Endothelial cell (in vitro differentiated cells): ENCODE measurements at regions not wholly inside any gene's neighbourhood (a gene's known extent, or its start where the extent isn't known, plus 50 kb on each side); places are given as distances from the start of the nearest gene placed in this dataset.

ENCODE experiments used
- DNase-seq: peaks from one replicate; pipeline ENCODE4 v3.0.0; 2021; ENCODE audit warnings: low spot score
- H3K27ac Mint-ChIP-seq: one replicate; pipeline ENCODE4 v1.8.0; 2021; ENCODE audit warnings: mixed read lengths, inconsistent platforms; ENCODE audit not compliant: unreplicated experiment
- H3K27me3 Mint-ChIP-seq: one replicate; pipeline ENCODE4 v1.8.0; 2021; ENCODE audit warnings: mild to moderate bottlenecking, moderate library complexity, mixed read lengths, inconsistent platforms; ENCODE audit not compliant: unreplicated experiment
- H3K36me3 Mint-ChIP-seq: one replicate; pipeline ENCODE4 v1.8.0; 2021; ENCODE audit warnings: mild to moderate bottlenecking, low read depth, mixed read lengths, inconsistent platforms; ENCODE audit not compliant: unreplicated experiment
- H3K4me1 Mint-ChIP-seq: one replicate; pipeline ENCODE4 v1.8.0; 2021; ENCODE audit warnings: mild to moderate bottlenecking, mixed read lengths, inconsistent platforms; ENCODE audit not compliant: unreplicated experiment
- H3K4me3 Mint-ChIP-seq: one replicate; pipeline ENCODE4 v1.8.0; 2021; ENCODE audit warnings: mild to moderate bottlenecking, mixed read lengths, inconsistent platforms; ENCODE audit not compliant: unreplicated experiment
- H3K9me3 Mint-ChIP-seq: one replicate; pipeline ENCODE4 v1.8.0; 2021; ENCODE audit warnings: mixed read lengths, inconsistent platforms; ENCODE audit not compliant: unreplicated experiment
- TF ChIP-seq, protein P1 (sequence below): fragments of 200-600 bp; sonication (generic); IDR thresholded peaks from one replicate; pipeline ENCODE4 v1.5.0; 2021; ENCODE audit warnings: antibody characterized with exemption; ENCODE audit not compliant: unreplicated experiment

DNA sequence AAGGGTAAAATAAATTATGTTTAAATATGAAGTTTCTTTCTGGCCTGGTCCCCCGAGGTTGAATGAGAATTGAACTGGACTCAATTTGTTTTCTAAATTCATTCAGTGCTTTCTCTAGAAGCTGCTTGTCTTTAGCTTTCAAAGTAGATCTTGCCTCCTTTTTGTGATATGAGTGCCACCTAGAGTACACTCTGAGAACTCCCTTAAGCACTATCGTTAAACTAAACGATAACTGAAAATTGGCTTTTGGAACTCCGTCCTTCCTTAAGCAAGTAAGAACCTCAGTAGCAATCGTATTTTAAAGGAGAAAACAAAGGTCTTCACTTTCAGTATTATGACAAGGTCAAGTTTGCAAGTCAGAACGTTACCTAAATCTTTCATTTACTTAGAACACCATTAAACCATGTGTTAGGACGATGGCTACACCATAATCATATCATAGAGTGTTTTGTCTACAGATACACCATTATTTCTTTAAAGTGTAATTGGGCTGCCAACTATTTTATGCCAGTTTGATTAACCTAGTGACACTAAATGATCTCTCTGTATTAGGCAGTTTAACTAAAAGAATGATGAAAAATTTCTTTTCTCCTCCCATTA lies 364.8 kb downstream of the SNAPC1 start:
- peak; percentile 19 for DNase-seq
- Mint-ChIP-seq H3K27ac (no peak overlapping the region), H3K4me3 (no peak overlapping the region), H3K9me3 (no peaks in the 10 kb centered on the region), H3K4me1 (no peaks in the 10 kb centered on the region), H3K36me3 (no peaks in the 10 kb centered on the region), H3K27me3 (peaks cover 2% of the 10 kb centered on the region)
- TF ChIP-seq, protein P1, sequence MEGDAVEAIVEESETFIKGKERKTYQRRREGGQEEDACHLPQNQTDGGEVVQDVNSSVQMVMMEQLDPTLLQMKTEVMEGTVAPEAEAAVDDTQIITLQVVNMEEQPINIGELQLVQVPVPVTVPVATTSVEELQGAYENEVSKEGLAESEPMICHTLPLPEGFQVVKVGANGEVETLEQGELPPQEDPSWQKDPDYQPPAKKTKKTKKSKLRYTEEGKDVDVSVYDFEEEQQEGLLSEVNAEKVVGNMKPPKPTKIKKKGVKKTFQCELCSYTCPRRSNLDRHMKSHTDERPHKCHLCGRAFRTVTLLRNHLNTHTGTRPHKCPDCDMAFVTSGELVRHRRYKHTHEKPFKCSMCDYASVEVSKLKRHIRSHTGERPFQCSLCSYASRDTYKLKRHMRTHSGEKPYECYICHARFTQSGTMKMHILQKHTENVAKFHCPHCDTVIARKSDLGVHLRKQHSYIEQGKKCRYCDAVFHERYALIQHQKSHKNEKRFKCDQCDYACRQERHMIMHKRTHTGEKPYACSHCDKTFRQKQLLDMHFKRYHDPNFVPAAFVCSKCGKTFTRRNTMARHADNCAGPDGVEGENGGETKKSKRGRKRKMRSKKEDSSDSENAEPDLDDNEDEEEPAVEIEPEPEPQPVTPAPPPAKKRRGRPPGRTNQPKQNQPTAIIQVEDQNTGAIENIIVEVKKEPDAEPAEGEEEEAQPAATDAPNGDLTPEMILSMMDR: peak; percentile 67

DNA sequence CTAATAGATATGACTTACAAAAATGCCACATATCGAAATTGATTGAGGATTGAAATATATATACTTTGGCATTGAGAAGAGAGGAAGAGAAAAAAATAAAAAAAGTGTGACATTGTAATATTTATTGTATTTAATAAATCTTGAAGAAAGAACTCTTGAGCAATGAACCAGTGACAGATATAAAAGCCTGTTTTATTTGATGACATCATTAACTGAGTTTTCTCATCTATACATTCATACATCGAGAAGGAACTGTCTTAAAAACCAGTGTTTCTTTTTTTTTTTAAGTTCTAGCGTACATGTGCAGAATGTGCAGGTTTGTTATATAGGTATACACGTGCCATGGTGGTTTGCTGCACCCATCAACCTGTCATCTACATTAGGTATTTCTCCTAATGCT lies 368.2 kb downstream of the SNAPC1 start:
- no peaks in the 10 kb centered on the region for H3K36me3 Mint-ChIP-seq
- H3K27me3 Mint-ChIP-seq: no peaks in the 10 kb centered on the region
- DNase-seq: no peak
- TF ChIP-seq, protein P1: no peak
- no peak overlapping the region for H3K27ac Mint-ChIP-seq
- H3K4me3 Mint-ChIP-seq: no peak overlapping the region
- H3K4me1 Mint-ChIP-seq: no peaks in the 10 kb centered on the region
- H3K9me3 Mint-ChIP-seq: no peaks in the 10 kb centered on the region

GRCh38 chr14:62133776-62134550 lies 371.7 kb downstream of the SNAPC1 start:
- H3K36me3 Mint-ChIP-seq: no peaks in the 10 kb centered on the region
- TF ChIP-seq, protein P1: no peak
- no peaks in the 10 kb centered on the region for H3K9me3 Mint-ChIP-seq
- no peaks in the 10 kb centered on the region for H3K4me1 Mint-ChIP-seq
- no peaks in the 10 kb centered on the region for H3K27me3 Mint-ChIP-seq
- no peak overlapping the region for H3K4me3 Mint-ChIP-seq
- no peak for DNase-seq
- no peak overlapping the region for H3K27ac Mint-ChIP-seq

- H3K9me3 Mint-ChIP-seq: no peaks in the 10 kb centered on the region
- H3K4me1 Mint-ChIP-seq: no peaks in the 10 kb centered on the region
- H3K36me3 Mint-ChIP-seq: no peaks in the 10 kb centered on the region
- H3K27ac Mint-ChIP-seq: no peak overlapping the region
- TF ChIP-seq, protein P1: no peak
- no peaks in the 10 kb centered on the region for H3K27me3 Mint-ChIP-seq
- H3K4me3 Mint-ChIP-seq: no peak overlapping the region
- DNase-seq: no peak
Measured at GRCh38 chr14:62138593-62138992, 376.4 kb downstream of the SNAPC1 start.

- H3K27me3 Mint-ChIP-seq: peaks cover 1% of the 10 kb centered on the region
Measured at GRCh38 chr14:62141139-62141538, 378.9 kb downstream of the SNAPC1 start.

More at GRCh38 chr14:62141139-62141538, 378.9 kb downstream of the SNAPC1 start:
- Mint-ChIP-seq H3K4me1 (no peaks in the 10 kb centered on the region), H3K9me3 (no peaks in the 10 kb centered on the region), H3K36me3 (no peaks in the 10 kb centered on the region), H3K27ac (no peak overlapping the region), H3K4me3 (no peak overlapping the region)
- DNase-seq: no peak
- TF ChIP-seq, protein P1: no peak
